Upper lobe of left lung (tissue), 4 donors: ENCODE measurements at regions not wholly inside any gene's neighbourhood (a gene's known extent, or its start where the extent isn't known, plus 50 kb on each side); places are given as distances from the start of the nearest gene placed in this dataset.

ENCODE experiments used
- CTCF ChIP-seq, 6 experiments: fragments of 450-650 bp in 4 of 6; fragments of 200-600 bp in 2 of 6; sonication (generic) in 2 of 6; IDR thresholded peaks; one replicate each; pipeline ENCODE4 v1.5.1; 2016 to 2019; ENCODE audit warnings: antibody characterized with exemption in 6 of 6
- EP300 ChIP-seq, 4 donors: sonication (generic); formaldehyde crosslinking; IDR thresholded peaks; one replicate each; pipeline ENCODE4 v1.5.1; 2017; ENCODE audit warnings: antibody characterized with exemption in 4 of 4, control low read depth in 2 of 4
- POLR2A ChIP-seq, 4 donors: fragments of 450-650 bp; IDR thresholded peaks; one replicate each; pipeline ENCODE4 v1.5.1; 2016 to 2017; ENCODE audit warnings: antibody characterized with exemption in 4 of 4, mild to moderate bottlenecking in 2 of 4
- POLR2AphosphoS5 ChIP-seq, 2 donors: sonication (generic); formaldehyde crosslinking; IDR thresholded peaks; one replicate each; pipeline ENCODE4 v1.5.1; 2017; ENCODE audit warnings: antibody characterized with exemption in 2 of 2

- TF ChIP-seq CTCF (IDR thresholded peaks at IDR 0.05) (no peak), POLR2A (IDR thresholded peaks at IDR 0.05) (no peak), EP300 (IDR thresholded peaks at IDR 0.05) (no peak), POLR2AphosphoS5 (IDR thresholded peaks at IDR 0.05) (no peak)
Observed at GRCh38 chr4:130714006-130714405, 1618.1 kb downstream of the C4orf33 start.
